ENCODE measurements at regions not wholly inside any gene's neighbourhood (a gene's known extent, or its start where the extent isn't known, plus 50 kb on each side); places are given as distances from the start of the nearest gene placed in this dataset. TPM values are rescaled to one million over a fixed set of nuclear protein-coding genes. Genes with fewer than 3 reads are reported as not detected.

DNA sequence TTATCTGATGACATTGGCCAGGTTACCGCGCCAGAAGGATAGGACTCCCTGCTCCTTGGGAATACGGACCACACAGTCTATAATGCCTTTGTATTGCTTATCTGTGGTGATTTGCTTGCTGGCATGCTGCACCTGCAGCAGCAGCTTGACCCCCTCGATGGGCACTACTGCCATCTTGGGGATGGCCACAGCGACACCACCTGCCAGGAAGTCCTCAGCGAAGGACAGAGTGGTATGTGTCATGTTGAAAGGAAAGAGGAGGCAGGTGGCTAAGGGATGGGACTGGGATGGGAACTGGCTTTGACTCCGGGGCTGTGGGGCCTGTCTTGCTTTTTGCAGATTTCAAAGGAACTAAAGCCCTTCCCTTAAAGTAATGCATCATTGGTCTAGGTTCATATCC, 50.3 kb upstream of the ACO1 start (continued):
- no peak for TF ChIP-seq BHLHE40 (IDR thresholded peaks at IDR 0.05; ENCODE audit: borderline replicate concordance in 1 of 2, low read depth in 2 of 2, low read length in 1 of 2)
- TF ChIP-seq TCF7 (IDR thresholded peaks at IDR 0.05; ENCODE audit: borderline replicate concordance), result no peak

MicroRNA genes in the stretch of these regions (microRNA counts, 767-probe panel; counts per million panel counts)
- microRNA hsa-miR-873-5p (1,346 counts per million, percentile 48 among the panel's probes with 10 or more counts), microRNA hsa-miR-876-3p (977 counts per million, percentile 26 among the panel's probes with 10 or more counts), microRNA hsa-miR-876-5p (1,125 counts per million, percentile 35 among the panel's probes with 10 or more counts)

Small RNA genes in the stretch of these regions (microRNA-seq; reads per million reads assigned to microRNA genes)
- not detected for gene MIR873
- gene MIR876, result not detected

Small RNA genes in the stretch of these regions (small RNA-seq; reads per million reads assigned to genes)
- gene MIR873, result not detected
- gene MIR876, result not detected
- not detected for gene RNA5SP281
